SK-N-SH (cell line): ENCODE measurements at regions not wholly inside any gene's neighbourhood (a gene's known extent, or its start where the extent isn't known, plus 50 kb on each side); places are given as distances from the start of the nearest gene placed in this dataset.

Experiments
- CHD2 ChIP-seq: fragments of 150-350 bp; IDR thresholded peaks from 2 replicates; pipeline ENCODE4 v1.6.1; 2018; ENCODE audit warnings: low read length; ENCODE audit not compliant: partially characterized antibody
- EP300 ChIP-seq, 2 experiments: IDR thresholded peaks; 2 replicates each; pipeline versions ENCODE4 v1.4.0 to v1.6.1; 2012; ENCODE audit warnings: borderline replicate concordance in 1 of 2, low read depth in 1 of 2, low read length in 1 of 2
- EZH2phosphoT487 ChIP-seq: fragments of 200-600 bp; sonication (generic); IDR thresholded peaks from 2 replicates; pipeline ENCODE4 v1.6.1; 2017; ENCODE audit warnings: low read depth, mixed run types, mild to moderate bottlenecking, antibody characterized with exemption, moderate library complexity, borderline replicate concordance
- FOXM1 ChIP-seq: IDR thresholded peaks from 2 replicates; pipeline ENCODE4 v1.4.0; 2012; ENCODE audit warnings: low read depth, mild to moderate bottlenecking
- GATA2 ChIP-seq: sonication (generic); formaldehyde crosslinking; IDR thresholded peaks from 2 replicates; pipeline ENCODE4 v1.5.0; 2020; ENCODE audit warnings: mild to moderate bottlenecking, missing genetic modification reagents
- MXI1 ChIP-seq: IDR thresholded peaks from 2 replicates; pipeline ENCODE4 v1.6.1; 2012; ENCODE audit warnings: mild to moderate bottlenecking, low read depth, low read length, improper control_type of control experiment
- POLR2AphosphoS5 ChIP-seq: IDR thresholded peaks from 2 replicates; pipeline ENCODE4 v1.6.1; 2012; ENCODE audit warnings: low read depth, low read length
- TF ChIP-seq, protein P1 (sequence below): IDR thresholded peaks from 2 replicates; pipeline ENCODE4 v1.6.1; 2012; ENCODE audit warnings: mild to moderate bottlenecking, low read depth, low read length, moderate library complexity
- TF ChIP-seq, protein P2 (sequence below): fragments of 200-600 bp; sonication (generic); IDR thresholded peaks from 2 replicates; pipeline ENCODE4 v1.6.1; 2017; ENCODE audit warnings: antibody characterized with exemption, mild to moderate bottlenecking, moderate library complexity
- TF ChIP-seq, protein P3 (sequence below): fragments of 150-350 bp; IDR thresholded peaks from 2 replicates; pipeline ENCODE4 v1.6.1; 2017; ENCODE audit warnings: antibody characterized with exemption, low read length, low read depth, borderline replicate concordance

DNA sequence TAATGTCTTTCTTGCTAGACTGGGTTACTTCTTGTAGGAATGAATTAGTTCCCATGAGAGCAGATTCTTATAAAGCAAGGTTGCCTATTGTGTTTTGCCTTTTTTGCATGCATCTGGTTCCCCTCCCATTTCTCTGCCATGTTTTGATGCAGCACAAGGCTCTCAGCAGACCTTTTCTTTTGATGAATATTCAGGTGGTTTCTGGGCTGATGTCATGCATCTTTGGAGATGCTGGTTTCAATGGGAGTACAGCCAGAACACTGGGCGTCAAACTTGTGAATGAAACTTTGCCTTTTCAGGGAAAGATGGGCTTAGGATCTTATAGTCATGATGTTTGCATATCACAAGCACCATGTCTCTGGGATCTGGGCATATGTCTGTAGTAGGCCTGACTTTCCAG, 111.7 kb upstream of the CCL2 start:
- TF ChIP-seq, protein P1, sequence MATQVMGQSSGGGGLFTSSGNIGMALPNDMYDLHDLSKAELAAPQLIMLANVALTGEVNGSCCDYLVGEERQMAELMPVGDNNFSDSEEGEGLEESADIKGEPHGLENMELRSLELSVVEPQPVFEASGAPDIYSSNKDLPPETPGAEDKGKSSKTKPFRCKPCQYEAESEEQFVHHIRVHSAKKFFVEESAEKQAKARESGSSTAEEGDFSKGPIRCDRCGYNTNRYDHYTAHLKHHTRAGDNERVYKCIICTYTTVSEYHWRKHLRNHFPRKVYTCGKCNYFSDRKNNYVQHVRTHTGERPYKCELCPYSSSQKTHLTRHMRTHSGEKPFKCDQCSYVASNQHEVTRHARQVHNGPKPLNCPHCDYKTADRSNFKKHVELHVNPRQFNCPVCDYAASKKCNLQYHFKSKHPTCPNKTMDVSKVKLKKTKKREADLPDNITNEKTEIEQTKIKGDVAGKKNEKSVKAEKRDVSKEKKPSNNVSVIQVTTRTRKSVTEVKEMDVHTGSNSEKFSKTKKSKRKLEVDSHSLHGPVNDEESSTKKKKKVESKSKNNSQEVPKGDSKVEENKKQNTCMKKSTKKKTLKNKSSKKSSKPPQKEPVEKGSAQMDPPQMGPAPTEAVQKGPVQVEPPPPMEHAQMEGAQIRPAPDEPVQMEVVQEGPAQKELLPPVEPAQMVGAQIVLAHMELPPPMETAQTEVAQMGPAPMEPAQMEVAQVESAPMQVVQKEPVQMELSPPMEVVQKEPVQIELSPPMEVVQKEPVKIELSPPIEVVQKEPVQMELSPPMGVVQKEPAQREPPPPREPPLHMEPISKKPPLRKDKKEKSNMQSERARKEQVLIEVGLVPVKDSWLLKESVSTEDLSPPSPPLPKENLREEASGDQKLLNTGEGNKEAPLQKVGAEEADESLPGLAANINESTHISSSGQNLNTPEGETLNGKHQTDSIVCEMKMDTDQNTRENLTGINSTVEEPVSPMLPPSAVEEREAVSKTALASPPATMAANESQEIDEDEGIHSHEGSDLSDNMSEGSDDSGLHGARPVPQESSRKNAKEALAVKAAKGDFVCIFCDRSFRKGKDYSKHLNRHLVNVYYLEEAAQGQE: no peak
- TF ChIP-seq, protein P2, sequence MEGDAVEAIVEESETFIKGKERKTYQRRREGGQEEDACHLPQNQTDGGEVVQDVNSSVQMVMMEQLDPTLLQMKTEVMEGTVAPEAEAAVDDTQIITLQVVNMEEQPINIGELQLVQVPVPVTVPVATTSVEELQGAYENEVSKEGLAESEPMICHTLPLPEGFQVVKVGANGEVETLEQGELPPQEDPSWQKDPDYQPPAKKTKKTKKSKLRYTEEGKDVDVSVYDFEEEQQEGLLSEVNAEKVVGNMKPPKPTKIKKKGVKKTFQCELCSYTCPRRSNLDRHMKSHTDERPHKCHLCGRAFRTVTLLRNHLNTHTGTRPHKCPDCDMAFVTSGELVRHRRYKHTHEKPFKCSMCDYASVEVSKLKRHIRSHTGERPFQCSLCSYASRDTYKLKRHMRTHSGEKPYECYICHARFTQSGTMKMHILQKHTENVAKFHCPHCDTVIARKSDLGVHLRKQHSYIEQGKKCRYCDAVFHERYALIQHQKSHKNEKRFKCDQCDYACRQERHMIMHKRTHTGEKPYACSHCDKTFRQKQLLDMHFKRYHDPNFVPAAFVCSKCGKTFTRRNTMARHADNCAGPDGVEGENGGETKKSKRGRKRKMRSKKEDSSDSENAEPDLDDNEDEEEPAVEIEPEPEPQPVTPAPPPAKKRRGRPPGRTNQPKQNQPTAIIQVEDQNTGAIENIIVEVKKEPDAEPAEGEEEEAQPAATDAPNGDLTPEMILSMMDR: no peak
- no peak for TF ChIP-seq EP300 (IDR thresholded peaks at IDR 0.05; ENCODE audit: borderline replicate concordance in 1 of 2, low read depth in 1 of 2, low read length in 1 of 2)
- TF ChIP-seq, protein P3, sequence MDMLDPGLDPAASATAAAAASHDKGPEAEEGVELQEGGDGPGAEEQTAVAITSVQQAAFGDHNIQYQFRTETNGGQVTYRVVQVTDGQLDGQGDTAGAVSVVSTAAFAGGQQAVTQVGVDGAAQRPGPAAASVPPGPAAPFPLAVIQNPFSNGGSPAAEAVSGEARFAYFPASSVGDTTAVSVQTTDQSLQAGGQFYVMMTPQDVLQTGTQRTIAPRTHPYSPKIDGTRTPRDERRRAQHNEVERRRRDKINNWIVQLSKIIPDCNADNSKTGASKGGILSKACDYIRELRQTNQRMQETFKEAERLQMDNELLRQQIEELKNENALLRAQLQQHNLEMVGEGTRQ: no peak
- TF ChIP-seq MXI1: no peak
- no peak for TF ChIP-seq FOXM1
- TF ChIP-seq GATA2 (CRISPR knock-in tag): no peak
- no peak for TF ChIP-seq POLR2AphosphoS5
- TF ChIP-seq CHD2: no peak
- TF ChIP-seq EZH2phosphoT487: no peak
